GM06990 (cell line): ENCODE measurements at regions not wholly inside any gene's neighbourhood (a gene's known extent, or its start where the extent isn't known, plus 50 kb on each side); places are given as distances from the start of the nearest gene placed in this dataset.

Experiments
- DNase-seq: peaks from one replicate; pipeline ENCODE4 v3.0.0-alpha.2; 2011; ENCODE audit not compliant: insufficient read length; ENCODE audit errors: extremely low read depth
- H3K27me3 ChIP-seq: replicated peaks from 2 replicates; pipeline ENCODE4 v1.6.0; 2011; ENCODE audit warnings: low read length; ENCODE audit not compliant: control insufficient read depth, insufficient read depth
- H3K36me3 ChIP-seq: 2 replicates; pipeline ENCODE4 v1.5.1; 2011; ENCODE audit warnings: low read length; ENCODE audit not compliant: control insufficient read depth, insufficient read depth
- H3K4me3 ChIP-seq: replicated peaks from 2 replicates; pipeline ENCODE4 v1.5.1; 2011; ENCODE audit warnings: low read depth, mild to moderate bottlenecking, control low read depth, low read length
- TF ChIP-seq, protein P1 (sequence below): IDR thresholded peaks from 2 replicates; pipeline ENCODE4 v1.5.1; 2011; ENCODE audit warnings: low read length, control low read depth, mild to moderate bottlenecking, inconsistent platforms; ENCODE audit not compliant: insufficient read depth, poor library complexity, severe bottlenecking

DNA sequence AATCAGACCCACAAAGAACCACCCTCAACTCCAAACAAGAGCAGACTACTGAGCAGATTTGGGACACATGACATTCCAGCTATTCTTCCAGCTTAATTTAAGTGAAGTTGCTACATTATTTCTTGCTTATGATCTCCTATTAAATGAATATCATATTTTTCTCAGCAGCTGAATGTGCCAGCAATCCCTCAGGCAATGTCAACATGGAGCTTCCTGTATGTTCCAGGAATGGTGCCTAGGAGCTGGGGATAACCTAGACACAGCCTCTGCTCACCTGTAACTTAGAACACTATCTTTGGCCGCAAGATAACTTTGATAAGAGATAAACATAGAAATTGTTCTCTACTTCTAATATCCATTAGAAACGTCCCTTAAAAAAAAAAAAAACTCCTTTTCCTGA lies 274.4 kb upstream of the RASGEF1B start:
- TF ChIP-seq, protein P1, sequence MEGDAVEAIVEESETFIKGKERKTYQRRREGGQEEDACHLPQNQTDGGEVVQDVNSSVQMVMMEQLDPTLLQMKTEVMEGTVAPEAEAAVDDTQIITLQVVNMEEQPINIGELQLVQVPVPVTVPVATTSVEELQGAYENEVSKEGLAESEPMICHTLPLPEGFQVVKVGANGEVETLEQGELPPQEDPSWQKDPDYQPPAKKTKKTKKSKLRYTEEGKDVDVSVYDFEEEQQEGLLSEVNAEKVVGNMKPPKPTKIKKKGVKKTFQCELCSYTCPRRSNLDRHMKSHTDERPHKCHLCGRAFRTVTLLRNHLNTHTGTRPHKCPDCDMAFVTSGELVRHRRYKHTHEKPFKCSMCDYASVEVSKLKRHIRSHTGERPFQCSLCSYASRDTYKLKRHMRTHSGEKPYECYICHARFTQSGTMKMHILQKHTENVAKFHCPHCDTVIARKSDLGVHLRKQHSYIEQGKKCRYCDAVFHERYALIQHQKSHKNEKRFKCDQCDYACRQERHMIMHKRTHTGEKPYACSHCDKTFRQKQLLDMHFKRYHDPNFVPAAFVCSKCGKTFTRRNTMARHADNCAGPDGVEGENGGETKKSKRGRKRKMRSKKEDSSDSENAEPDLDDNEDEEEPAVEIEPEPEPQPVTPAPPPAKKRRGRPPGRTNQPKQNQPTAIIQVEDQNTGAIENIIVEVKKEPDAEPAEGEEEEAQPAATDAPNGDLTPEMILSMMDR, result no peak
- no peak for DNase-seq

DNA sequence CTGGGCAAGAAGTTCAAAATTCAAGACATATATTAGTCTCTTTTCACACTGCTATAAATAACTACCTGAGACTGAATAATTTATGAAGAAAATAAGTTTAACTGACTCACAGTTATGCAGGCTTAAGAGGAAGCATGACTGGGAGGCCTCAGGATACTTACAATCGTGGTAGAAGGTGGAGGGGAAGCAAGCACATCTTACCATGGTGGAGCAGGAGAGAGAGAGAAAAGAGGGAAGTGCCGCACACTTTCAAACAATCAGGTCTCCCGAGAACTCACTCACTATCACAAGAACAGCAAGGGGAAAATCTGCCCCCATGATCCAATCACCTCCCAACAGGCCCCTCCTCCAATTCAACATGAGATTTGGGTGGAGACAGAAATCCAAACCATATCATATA lies 273.3 kb upstream of the RASGEF1B start:
- no peaks in the 10 kb centered on the region; the same call in 1 of the 2 replicates for H3K27me3 ChIP-seq
- no peaks in the 10 kb centered on the region for H3K36me3 ChIP-seq
- DNase-seq, result no peak
- no peak overlapping the region for H3K4me3 ChIP-seq
- TF ChIP-seq, protein P1, result no peak

More for the DNA sequence above, 274.4 kb upstream of the RASGEF1B start:
- no peak overlapping the region for H3K4me3 ChIP-seq
- no peaks in the 10 kb centered on the region for H3K36me3 ChIP-seq
- no peaks in the 10 kb centered on the region; the same call in 1 of the 2 replicates for H3K27me3 ChIP-seq

DNA sequence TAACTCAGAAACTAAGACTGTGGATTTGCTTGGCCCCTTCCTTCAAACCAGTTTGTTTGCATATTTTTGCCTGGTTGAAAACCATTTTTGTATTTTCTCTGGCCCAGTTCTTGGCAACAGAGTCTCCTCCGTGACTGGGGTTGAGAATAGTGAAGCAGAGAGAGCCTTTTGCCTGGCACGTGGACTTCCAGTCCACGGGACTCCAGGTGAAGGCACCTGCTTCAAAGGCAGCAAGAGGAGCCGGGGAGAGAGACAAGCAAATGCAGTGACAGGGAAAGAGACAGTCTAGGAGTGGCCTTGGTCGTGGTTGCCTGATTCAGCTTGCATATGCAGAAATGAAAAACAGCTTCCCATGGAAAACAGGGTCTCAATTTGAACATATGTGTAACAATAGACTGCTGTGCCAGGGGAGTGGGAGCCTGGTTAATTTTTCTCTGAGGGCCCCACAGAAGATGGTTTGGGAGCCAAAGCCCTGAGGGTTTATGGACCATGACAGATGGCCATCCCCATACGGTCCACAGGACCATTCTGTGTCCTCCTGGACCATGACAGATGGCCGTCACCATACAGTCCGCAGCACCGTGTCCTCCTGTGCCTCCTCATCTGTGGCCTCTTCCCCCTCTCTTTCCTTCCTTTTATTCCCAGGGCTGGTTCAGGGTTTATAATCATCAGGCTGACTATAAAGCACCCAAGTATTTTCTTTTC lies 272.2 kb upstream of the RASGEF1B start:
- H3K27me3 ChIP-seq, result no peaks in the 10 kb centered on the region; the same call in 1 of the 2 replicates
- DNase-seq, result no peak
- no peak overlapping the region for H3K4me3 ChIP-seq
- H3K36me3 ChIP-seq, result no peaks in the 10 kb centered on the region
- TF ChIP-seq, protein P1, result no peak

DNA sequence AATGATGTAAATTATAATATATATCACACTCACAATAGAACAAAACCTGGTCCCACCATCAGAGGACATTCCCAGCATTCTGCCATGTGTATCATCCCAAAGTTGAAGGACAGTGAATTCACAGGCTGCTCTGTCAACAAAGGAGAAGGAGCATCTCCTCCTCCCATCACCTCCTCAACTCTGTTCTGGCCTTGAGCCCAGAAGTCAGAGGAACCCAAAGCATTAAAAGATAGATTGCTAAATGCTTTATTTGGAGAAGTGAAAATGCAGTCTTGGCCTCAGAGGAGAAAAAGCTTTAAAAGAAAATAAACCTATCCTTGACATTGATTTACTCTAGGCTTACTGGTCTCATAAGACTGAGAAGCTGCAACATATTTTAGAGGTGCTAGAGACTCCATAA lies 268.8 kb upstream of the RASGEF1B start:
- H3K36me3 ChIP-seq, result no peaks in the 10 kb centered on the region
- H3K4me3 ChIP-seq, result no peak overlapping the region
- no peaks in the 10 kb centered on the region; the same call in none of the 2 replicates for H3K27me3 ChIP-seq
- TF ChIP-seq, protein P1, result no peak
- DNase-seq, result no peak

DNA sequence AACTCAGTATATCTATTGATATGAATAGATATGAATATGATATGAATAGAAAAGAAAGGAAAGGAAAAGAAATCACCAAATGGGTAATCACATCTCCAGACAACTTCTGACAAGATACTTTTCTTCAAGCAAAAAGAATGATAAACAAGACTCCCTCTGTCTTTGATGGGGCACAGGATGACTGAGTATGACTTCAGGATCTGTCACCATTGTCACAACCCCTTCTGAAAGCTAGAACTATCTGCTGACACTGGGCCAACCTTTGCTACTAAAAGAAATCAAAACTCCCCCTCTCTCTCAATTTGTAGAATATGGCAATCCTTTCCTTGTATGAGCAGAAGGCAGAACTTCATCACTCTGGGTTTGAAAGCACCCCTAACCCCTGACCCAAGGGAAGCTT lies 267.2 kb upstream of the RASGEF1B start:
- Histone ChIP-seq H3K27me3 (no peaks in the 10 kb centered on the region; the same call in none of the 2 replicates), H3K36me3 (no peaks in the 10 kb centered on the region), H3K4me3 (no peak overlapping the region)
- no peak for DNase-seq
- TF ChIP-seq, protein P1, result no peak
